ENCODE measurements at regions not wholly inside any gene's neighbourhood (a gene's known extent, or its start where the extent isn't known, plus 50 kb on each side); places are given as distances from the start of the nearest gene placed in this dataset.
A peak's percentile ranks its signal among the peaks of the same experiment; 100 is the strongest.

DNA sequence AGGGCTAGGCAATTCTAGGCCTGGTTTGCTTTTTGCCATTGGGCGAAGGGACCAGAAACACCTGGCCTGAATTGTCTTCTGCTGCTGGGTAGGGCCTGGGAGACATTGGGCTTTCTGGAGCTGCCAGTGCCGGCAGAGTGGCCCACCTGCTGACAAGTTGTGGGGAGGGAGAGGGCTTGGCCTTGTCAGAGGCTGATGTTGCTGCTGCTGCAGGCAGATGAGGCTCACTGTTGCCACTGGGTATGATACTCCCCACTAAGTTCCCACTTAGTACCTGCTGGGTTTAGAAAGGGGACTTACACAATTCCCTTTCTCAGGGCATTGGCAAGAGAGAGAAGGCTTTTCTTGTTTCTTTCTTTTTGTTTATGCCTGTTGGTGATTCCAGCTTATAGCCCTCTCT lies 289.6 kb upstream of the NPVF start:
- Histone ChIP-seq H3K27me3 (replicated peaks; ENCODE audit: control insufficient read depth, insufficient read depth, low read length) (no peaks in the 10 kb centered on the region), H3K4me3 (replicated peaks; ENCODE audit: low read depth, low read length) (no peak overlapping the region), H3K36me3 (ENCODE audit: control insufficient read depth, insufficient read depth, low read length) (no peaks in the 10 kb centered on the region)
- no peak for TF ChIP-seq CTCF (IDR thresholded peaks at IDR 0.05; ENCODE audit: insufficient read depth, low read length, poor library complexity, severe bottlenecking)
- no peak for DNase-seq (ENCODE audit: extremely low read depth, insufficient read length)

DNA sequence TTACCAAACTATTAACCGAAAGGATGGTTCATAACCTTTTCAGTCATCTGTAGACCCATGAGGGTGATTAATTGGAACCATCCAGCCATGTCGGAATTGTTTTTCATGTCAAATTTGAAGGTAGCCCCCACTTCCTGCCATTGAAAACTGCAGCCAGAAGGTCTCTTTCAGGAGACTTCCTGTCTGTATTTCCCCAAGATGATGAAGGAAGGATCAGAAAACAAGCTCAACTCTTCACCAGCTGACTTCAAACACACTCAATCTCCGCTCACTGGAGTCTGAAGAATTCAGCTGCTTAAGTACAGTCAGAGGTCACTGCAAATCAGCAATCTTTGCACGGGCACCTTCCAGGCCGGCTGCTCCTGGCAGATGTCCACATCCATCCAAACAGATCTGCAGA lies 291.7 kb upstream of the NPVF start:
- DNase-seq (ENCODE audit: extremely low read depth, insufficient read length): peak; percentile 11
- H3K36me3 ChIP-seq (ENCODE audit: control insufficient read depth, insufficient read depth, low read length): no peaks in the 10 kb centered on the region

DNA sequence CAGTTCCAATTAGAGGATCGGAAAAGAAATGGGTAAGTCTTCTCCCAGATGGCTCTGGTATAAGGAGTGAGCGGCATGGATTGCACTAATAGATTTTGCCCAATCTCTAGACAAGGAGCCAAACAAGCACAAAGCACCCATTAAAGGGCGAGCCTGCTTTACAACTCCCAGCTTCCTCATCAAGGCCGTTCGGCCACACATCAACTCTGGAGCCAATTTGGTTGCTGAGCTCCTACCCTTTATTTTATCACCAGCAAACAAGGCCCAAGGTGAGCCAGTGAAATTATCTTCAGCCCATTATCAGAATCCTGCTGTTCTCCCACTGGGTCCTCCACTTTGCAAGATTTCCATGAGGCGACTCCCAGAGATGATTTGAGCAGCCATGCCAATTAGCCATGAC lies 292.2 kb upstream of the NPVF start:
- DNase-seq (ENCODE audit: extremely low read depth, insufficient read length): no peak
- no peaks in the 10 kb centered on the region for H3K27me3 ChIP-seq (replicated peaks; ENCODE audit: control insufficient read depth, insufficient read depth, low read length)
- TF ChIP-seq CTCF (IDR thresholded peaks at IDR 0.05; ENCODE audit: insufficient read depth, low read length, poor library complexity, severe bottlenecking): no peak
- H3K4me3 ChIP-seq (replicated peaks; ENCODE audit: low read depth, low read length): no peak overlapping the region
- H3K36me3 ChIP-seq (ENCODE audit: control insufficient read depth, insufficient read depth, low read length): no peaks in the 10 kb centered on the region

More for the DNA sequence above, 291.7 kb upstream of the NPVF start:
- no peaks in the 10 kb centered on the region for H3K27me3 ChIP-seq (replicated peaks; ENCODE audit: control insufficient read depth, insufficient read depth, low read length)
- no peak overlapping the region for H3K4me3 ChIP-seq (replicated peaks; ENCODE audit: low read depth, low read length)
- no peak for TF ChIP-seq CTCF (IDR thresholded peaks at IDR 0.05; ENCODE audit: insufficient read depth, low read length, poor library complexity, severe bottlenecking)

GRCh38 chr7:25521236-25521635 lies 292.9 kb upstream of the NPVF start:
- no peak overlapping the region for H3K4me3 ChIP-seq (replicated peaks; ENCODE audit: low read depth, low read length)
- no peak for DNase-seq (ENCODE audit: extremely low read depth, insufficient read length)
- H3K36me3 ChIP-seq (ENCODE audit: control insufficient read depth, insufficient read depth, low read length): no peaks in the 10 kb centered on the region

DNA sequence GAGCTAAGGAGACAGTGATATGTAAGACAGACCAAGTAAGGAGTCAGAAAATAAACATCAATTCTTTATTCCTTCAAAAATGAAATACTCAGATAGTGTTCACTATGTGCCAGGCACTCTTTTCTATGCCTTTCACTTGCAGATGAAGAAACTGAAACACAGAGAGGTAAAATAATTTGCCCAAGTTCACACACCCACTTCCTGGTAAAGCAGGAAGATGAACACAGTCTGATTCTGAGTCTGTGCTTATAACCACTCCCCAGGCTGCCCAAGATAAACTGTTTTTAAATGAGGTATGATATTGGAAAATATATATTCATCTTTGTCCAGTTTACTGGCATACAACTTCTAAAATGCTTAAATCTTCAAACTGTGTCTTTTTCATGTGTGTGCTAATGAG lies 294.4 kb upstream of the NPVF start:
- H3K27me3 ChIP-seq (replicated peaks; ENCODE audit: control insufficient read depth, insufficient read depth, low read length): no peaks in the 10 kb centered on the region; the same call in 1 of the 2 replicates
- no peak for DNase-seq (ENCODE audit: extremely low read depth, insufficient read length)
- no peak for TF ChIP-seq CTCF (IDR thresholded peaks at IDR 0.05; ENCODE audit: insufficient read depth, low read length, poor library complexity, severe bottlenecking)
- no peaks in the 10 kb centered on the region for H3K36me3 ChIP-seq (ENCODE audit: control insufficient read depth, insufficient read depth, low read length)
- H3K4me3 ChIP-seq (replicated peaks; ENCODE audit: low read depth, low read length): no peak overlapping the region

More at GRCh38 chr7:25521236-25521635, 292.9 kb upstream of the NPVF start:
- no peaks in the 10 kb centered on the region; the same call in 1 of the 2 replicates for H3K27me3 ChIP-seq (replicated peaks; ENCODE audit: control insufficient read depth, insufficient read depth, low read length)
- no peak for TF ChIP-seq CTCF (IDR thresholded peaks at IDR 0.05; ENCODE audit: insufficient read depth, low read length, poor library complexity, severe bottlenecking)

DNA sequence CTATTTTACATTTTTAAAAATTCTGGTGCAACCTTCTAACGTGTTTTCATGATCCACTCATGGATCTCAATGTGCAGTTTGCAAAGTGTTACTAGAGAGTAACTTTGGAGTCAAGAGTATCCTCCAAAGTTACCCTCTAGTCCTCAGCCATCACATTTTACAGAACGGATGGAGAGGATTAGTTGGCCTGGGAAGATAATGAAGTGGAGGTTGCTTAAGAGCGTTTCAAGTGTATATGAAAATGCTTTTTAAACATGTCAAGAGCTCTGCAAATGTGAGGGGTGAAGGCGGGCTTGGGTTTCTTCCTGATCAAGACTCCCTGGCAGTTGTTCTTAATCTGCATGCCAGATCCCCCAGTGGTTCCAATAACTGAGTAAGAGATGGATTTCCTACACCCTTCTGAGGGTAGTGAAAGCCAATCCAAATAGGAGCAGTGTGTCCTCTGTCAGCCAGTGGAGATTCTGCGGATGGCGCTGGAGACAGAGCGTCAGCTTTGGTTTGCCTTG lies 299.4 kb upstream of the NPVF start:
- no peak for TF ChIP-seq CTCF (IDR thresholded peaks at IDR 0.05; ENCODE audit: insufficient read depth, low read length, poor library complexity, severe bottlenecking)
- no peaks in the 10 kb centered on the region for H3K36me3 ChIP-seq (ENCODE audit: control insufficient read depth, insufficient read depth, low read length)
- no peak for DNase-seq (ENCODE audit: extremely low read depth, insufficient read length)
- no peaks in the 10 kb centered on the region; the same call in 1 of the 2 replicates for H3K27me3 ChIP-seq (replicated peaks; ENCODE audit: control insufficient read depth, insufficient read depth, low read length)
- no peak overlapping the region for H3K4me3 ChIP-seq (replicated peaks; ENCODE audit: low read depth, low read length)

Data from GM06990 (cell line).